Heart left ventricle (tissue), 13 donors: ENCODE measurements at regions not wholly inside any gene's neighbourhood (a gene's known extent, or its start where the extent isn't known, plus 50 kb on each side); places are given as distances from the start of the nearest gene placed in this dataset.

Experiments
- CTCF ChIP-seq, 12 donors: fragments of 200-600 bp; sonication (generic) in 4 of 12; IDR thresholded peaks; one replicate each; pipeline versions ENCODE4 v1.5.0 to v1.8.0; 2018 to 2022; ENCODE audit warnings: antibody characterized with exemption in 12 of 12, mild to moderate bottlenecking in 5 of 12
- POLR2A ChIP-seq, 2 donors: fragments of 450-650 bp; IDR thresholded peaks; one replicate each; pipeline ENCODE4 v1.6.1; 2017; ENCODE audit warnings: antibody characterized with exemption in 2 of 2, mild to moderate bottlenecking in 2 of 2, moderate library complexity in 2 of 2
- donor health status: ischemic (EF 13 %, LVEDD 7.1; RV severe dilation, severe dysfunction).
- donor health status: DM: no; HTN: yes; CAD: no.
- donor health status: DM: no; HTN: no; CAD: no.
- donor health status: ischemic (EF 25% LVEDD 6.9; RV normal size, moderate dysfunction).
- donor health status: ischemic (EF 25% LVEDD 5.7; RV mildly dilated, moderate dysfunction).
- donor health status: ischemic (EF 35%, LVEDD 5.7; RV mildly dilated, moderate dysfunction).
- donor health status: nonischemic (EF 11% LVEDD 7.7; RV severe dilation, severe dysfunction).
- donor health status: DM: yes; HTN: yes; CAD: no.
- donor health status: PGD.
- donor health status: ischemic (EF 29% LVEDD 5.4; RV normal size, mild dysfunction).
- donor health status: nonischemic (EF 23%, LVEDD 6.1; RV moderate dilation, normal function).

- TF ChIP-seq POLR2A (IDR thresholded peaks at IDR 0.05), result no peak
- TF ChIP-seq CTCF (IDR thresholded peaks at IDR 0.05), result no peak
Measured at GRCh38 chr11:133697603-133698180, 147.6 kb downstream of the SPATA19 start.
